ENCODE measurements at regions not wholly inside any gene's neighbourhood (a gene's known extent, or its start where the extent isn't known, plus 50 kb on each side); places are given as distances from the start of the nearest gene placed in this dataset.

- Histone ChIP-seq H3K4me1 (no peaks in the 10 kb centered on the region), H3K4me3 (no peak overlapping the region), H3K36me3 (no peaks in the 10 kb centered on the region), H3K27ac (no peak overlapping the region), H3K9me3 (no peaks in the 10 kb centered on the region), H3K27me3 (no peaks in the 10 kb centered on the region)
- DNase-seq, result no peak
- TF ChIP-seq CTCF (IDR thresholded peaks at IDR 0.05) (no peak), POLR2A (IDR thresholded peaks at IDR 0.05) (no peak)
Observed at GRCh38 chr6:140370976-140371870, 996.8 kb upstream of the CITED2 start.

- no peak overlapping the region for H3K27ac ChIP-seq
- no peaks in the 10 kb centered on the region for H3K27me3 ChIP-seq
- H3K4me1 ChIP-seq, result no peaks in the 10 kb centered on the region
- no peak for TF ChIP-seq POLR2A (IDR thresholded peaks at IDR 0.05)
- no peak for TF ChIP-seq CTCF (IDR thresholded peaks at IDR 0.05)
- H3K36me3 ChIP-seq, result no peaks in the 10 kb centered on the region
- no peak for DNase-seq
- no peak overlapping the region for H3K4me3 ChIP-seq
- H3K9me3 ChIP-seq, result no peaks in the 10 kb centered on the region
Observed at GRCh38 chr6:140370441-140370840, 996.0 kb upstream of the CITED2 start.

GRCh38 chr6:140366991-140367390, 992.5 kb upstream of the CITED2 start:
- Histone ChIP-seq H3K4me1 (no peaks in the 10 kb centered on the region), H3K27me3 (no peaks in the 10 kb centered on the region), H3K27ac (no peak overlapping the region), H3K9me3 (peaks cover 0 to 4% (median 0%) of the 10 kb centered on the region in 4 donors), H3K36me3 (no peaks in the 10 kb centered on the region), H3K4me3 (no peak overlapping the region)
- no peak for TF ChIP-seq CTCF (IDR thresholded peaks at IDR 0.05)
- TF ChIP-seq POLR2A (IDR thresholded peaks at IDR 0.05), result no peak
- no peak for DNase-seq

GRCh38 chr6:140364916-140365315, 990.5 kb upstream of the CITED2 start:
- H3K27ac ChIP-seq, result no peak overlapping the region
- no peak for TF ChIP-seq CTCF (IDR thresholded peaks at IDR 0.05)
- no peak for TF ChIP-seq POLR2A (IDR thresholded peaks at IDR 0.05)
- peaks cover 0 to 4% (median 0%) of the 10 kb centered on the region in 4 donors for H3K9me3 ChIP-seq
- no peaks in the 10 kb centered on the region for H3K4me1 ChIP-seq
- no peaks in the 10 kb centered on the region for H3K27me3 ChIP-seq
- DNase-seq, result no peak
- no peak overlapping the region for H3K4me3 ChIP-seq
- no peaks in the 10 kb centered on the region for H3K36me3 ChIP-seq

GRCh38 chr6:140360651-140361050, 986.2 kb upstream of the CITED2 start:
- DNase-seq, result no peak
- no peaks in the 10 kb centered on the region for H3K36me3 ChIP-seq
- H3K27me3 ChIP-seq, result no peaks in the 10 kb centered on the region
- TF ChIP-seq POLR2A (IDR thresholded peaks at IDR 0.05) (no peak), CTCF (IDR thresholded peaks at IDR 0.05) (no peak)
- no peak overlapping the region for H3K27ac ChIP-seq
- H3K4me3 ChIP-seq, result no peak overlapping the region
- H3K4me1 ChIP-seq, result no peaks in the 10 kb centered on the region
- peaks cover 0 to 4% (median 0%) of the 10 kb centered on the region in 4 donors for H3K9me3 ChIP-seq

Measured in Peyer's patch (tissue), 4 donors.